GM10248 (cell line): ENCODE measurements at regions not wholly inside any gene's neighbourhood (a gene's known extent, or its start where the extent isn't known, plus 50 kb on each side); places are given as distances from the start of the nearest gene placed in this dataset.

Source experiments
- CTCF ChIA-PET: fragments of 300-600 bp; sonication (Branson Sonifier 250); formaldehyde crosslinking; extraction: SDS; loops from one replicate; lab custom pipeline; 2021; ENCODE audit warnings: antibody characterized with exemption; lab: Yijun Ruan, JAX
- POLR2A ChIA-PET: fragments of 350-650 bp; sonication (Branson Sonifier 250); formaldehyde crosslinking; extraction: SDS; loops from one replicate; lab custom pipeline; 2020; ENCODE audit warnings: antibody characterized with exemption; lab: Yijun Ruan, JAX
- DNase-seq: peaks from one replicate; pipeline ENCODE4 v3.0.0; 2012; ENCODE audit errors: extremely low spot score
- TF ChIP-seq, protein P1 (sequence below): IDR thresholded peaks from 2 replicates; pipeline ENCODE4 v1.5.1; 2012; ENCODE audit warnings: mild to moderate bottlenecking, low read depth; ENCODE audit errors: extremely low read depth, missing control alignments, control extremely low read depth

DNA sequence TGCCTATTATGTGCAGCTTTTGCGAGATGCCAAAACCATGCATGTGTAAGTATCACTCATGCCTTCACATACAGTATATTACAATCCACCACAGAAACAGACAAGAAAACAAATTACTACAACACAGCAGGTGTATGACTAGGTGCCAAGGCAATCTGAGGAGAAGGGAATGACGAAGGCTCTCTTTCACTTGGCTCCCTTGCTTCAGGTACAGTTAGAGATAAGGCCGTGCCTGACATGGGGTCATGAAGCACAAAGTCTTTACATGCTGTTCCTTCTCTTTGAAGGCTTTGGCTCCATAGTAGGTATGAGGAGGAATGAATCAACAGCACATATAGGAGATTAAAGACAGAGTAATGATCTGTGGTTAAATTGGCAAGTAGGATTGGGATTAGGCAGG lies 65.2 kb upstream of the FSHB start:
- DNase-seq, result no peak
- ChIA-PET POLR2A (no interaction called here), CTCF (interaction anchor here (1.2 to 2.4 kb wide), 6 partner anchors 13 to 37 kb away, joined by 3 to 6 read pairs (median 4); no protein-coding TSS in a partner anchor)
- TF ChIP-seq, protein P1, sequence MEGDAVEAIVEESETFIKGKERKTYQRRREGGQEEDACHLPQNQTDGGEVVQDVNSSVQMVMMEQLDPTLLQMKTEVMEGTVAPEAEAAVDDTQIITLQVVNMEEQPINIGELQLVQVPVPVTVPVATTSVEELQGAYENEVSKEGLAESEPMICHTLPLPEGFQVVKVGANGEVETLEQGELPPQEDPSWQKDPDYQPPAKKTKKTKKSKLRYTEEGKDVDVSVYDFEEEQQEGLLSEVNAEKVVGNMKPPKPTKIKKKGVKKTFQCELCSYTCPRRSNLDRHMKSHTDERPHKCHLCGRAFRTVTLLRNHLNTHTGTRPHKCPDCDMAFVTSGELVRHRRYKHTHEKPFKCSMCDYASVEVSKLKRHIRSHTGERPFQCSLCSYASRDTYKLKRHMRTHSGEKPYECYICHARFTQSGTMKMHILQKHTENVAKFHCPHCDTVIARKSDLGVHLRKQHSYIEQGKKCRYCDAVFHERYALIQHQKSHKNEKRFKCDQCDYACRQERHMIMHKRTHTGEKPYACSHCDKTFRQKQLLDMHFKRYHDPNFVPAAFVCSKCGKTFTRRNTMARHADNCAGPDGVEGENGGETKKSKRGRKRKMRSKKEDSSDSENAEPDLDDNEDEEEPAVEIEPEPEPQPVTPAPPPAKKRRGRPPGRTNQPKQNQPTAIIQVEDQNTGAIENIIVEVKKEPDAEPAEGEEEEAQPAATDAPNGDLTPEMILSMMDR, result no peak

DNA sequence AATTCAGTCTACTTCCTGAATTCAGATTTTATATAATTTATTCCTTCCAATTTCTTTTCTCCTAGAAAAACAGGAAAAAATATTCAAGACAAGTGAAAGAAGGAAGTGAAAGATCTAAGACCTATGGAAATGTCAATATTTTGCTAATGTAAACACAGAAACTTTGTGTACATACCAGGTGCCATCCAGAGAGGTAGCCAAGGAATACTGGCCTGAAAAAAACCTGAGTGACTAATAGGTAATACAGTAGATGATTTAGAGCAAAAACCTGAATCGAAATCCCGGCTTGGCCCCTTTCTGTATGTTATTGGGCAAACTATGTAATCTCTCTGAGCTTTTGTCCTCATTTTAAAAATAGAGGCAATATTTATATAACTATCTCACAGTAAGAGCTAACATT lies 59.2 kb upstream of the FSHB start:
- POLR2A ChIA-PET, result no interaction called here
- CTCF ChIA-PET, result interaction anchor here (1.0 to 3.3 kb wide), 7 partner anchors 9 to 483 kb away, joined by 3 to 17 read pairs (median 3); no protein-coding TSS in a partner anchor
- TF ChIP-seq, protein P1, result no peak
- DNase-seq, result no peak

DNA sequence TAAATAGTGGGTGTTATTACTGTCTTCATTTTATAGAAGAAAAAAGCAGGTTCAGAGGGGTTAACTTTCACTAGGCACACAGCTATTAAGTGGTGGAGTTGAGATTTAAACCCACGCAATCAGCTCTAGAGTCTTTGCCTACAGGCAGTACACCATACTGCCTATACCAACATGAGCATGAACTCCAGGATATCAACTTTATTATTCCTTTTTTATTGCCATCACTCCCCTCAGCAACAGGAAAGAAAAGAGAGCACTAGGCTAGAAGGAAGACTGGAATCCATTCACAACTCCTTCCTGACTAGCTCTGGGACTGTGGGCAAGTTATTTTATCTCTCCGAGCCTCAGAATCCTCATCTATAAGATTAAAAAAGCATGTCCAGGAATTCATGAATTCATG lies 58.7 kb upstream of the FSHB start:
- ChIA-PET CTCF (interaction anchor here (1.3 to 3.3 kb wide), 4 partner anchors 23 to 44 kb away, joined by 3 to 17 read pairs (median 4); no protein-coding TSS in a partner anchor), POLR2A (no interaction called here)
- TF ChIP-seq, protein P1, result no peak
- no peak for DNase-seq

DNA sequence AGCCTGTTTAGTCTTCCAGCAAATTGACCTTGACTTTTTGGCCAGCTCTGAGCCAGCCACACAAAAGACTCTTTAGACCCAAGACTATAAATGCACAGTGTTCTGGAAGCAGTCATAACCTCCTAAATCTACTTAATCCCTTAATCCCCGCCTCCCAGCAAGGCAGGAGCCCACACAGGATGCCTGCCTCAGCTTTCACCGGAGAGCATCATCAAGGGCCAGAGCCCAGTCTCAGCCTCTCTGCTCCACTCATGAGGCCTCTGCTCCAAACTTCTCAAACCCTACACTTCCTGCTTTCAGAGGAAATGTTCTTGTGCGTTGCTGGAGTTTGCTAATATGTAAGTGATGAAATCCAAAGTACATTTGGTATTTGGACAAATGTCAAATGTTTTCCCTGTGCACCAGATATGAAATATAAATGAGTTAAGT lies 57.9 kb upstream of the FSHB start:
- no peak for DNase-seq
- TF ChIP-seq, protein P1, result no peak
- CTCF ChIA-PET, result interaction anchor here (2.3 to 3.3 kb wide), 2 partner anchors 30 to 44 kb away, joined by 6 to 17 read pairs; no protein-coding TSS in a partner anchor
- POLR2A ChIA-PET, result no interaction called here

DNA sequence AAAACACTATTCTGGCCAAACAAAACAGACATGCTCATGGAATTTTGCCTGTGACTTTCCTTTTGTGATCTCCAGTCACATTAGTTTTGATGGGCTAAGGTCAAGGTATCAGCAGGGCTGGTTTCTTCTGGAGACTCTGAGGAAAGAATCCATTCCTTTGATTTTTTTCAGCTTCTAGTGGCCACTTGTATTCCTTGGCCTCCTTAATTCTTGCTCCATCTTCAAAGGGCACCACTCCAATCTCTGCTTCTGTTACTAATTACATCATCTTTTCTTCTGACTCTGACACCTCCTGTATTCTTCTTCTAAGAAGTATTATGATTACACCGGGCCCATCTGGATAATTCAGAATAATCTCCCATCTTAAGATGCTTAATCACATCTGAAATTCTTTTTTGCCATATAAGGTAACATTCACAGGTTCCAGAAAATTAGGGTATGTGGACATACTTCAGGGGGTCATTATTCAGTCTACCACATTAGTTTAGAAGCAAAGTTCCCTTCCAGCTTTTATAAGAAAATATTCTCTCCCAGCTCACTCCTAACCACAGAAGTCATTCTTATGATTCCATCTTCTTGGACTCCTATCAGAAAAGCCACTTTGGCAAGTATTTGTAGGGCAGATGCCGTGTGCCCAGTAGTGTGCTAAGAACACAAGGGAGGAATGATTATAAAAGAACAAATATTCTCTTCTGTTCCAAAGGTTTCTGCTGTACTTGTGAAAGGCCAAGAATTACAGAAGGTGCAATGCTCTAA lies 56.4 kb upstream of the FSHB start:
- TF ChIP-seq, protein P1, result no peak
- POLR2A ChIA-PET, result no interaction called here
- CTCF ChIA-PET, result interaction anchor here (1.1 to 2.3 kb wide), 2 partner anchors 22 to 46 kb away, joined by 6 to 7 read pairs; no protein-coding TSS in a partner anchor
- no peak for DNase-seq
